HK-2 (cell line): ENCODE measurements at regions not wholly inside any gene's neighbourhood (a gene's known extent, or its start where the extent isn't known, plus 50 kb on each side); places are given as distances from the start of the nearest gene placed in this dataset.
"Not testable (repeated sequence)": the region's sequence is repeated elsewhere in the genome, so short reads cannot be mapped to it uniquely, and the experiment has no call there.

ENCODE experiments used
- DNase-seq: peaks from one replicate; pipeline ENCODE4 v3.0.0-alpha.2; 2018; ENCODE audit not compliant: unreplicated experiment

DNA sequence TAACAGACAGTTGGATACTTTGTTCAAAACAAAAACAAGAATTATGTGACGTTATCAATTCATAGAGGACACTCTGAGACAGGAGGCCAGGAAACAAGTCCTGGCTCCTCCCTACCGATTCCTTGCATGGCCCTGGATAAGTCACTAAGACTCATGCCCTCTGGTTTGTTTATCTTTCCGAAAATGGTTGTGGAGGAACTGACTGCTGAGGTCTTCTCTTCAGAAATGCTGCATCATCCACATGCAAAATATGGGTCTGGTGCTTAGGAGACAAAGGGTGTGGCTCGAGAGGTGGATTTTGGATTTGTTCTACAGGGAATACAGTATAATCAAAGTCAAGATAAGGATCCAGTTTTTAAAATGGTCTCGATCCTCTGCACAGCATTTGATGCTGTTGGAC lies 130.9 kb downstream of the RELL1 start:
- no peak for DNase-seq

DNA sequence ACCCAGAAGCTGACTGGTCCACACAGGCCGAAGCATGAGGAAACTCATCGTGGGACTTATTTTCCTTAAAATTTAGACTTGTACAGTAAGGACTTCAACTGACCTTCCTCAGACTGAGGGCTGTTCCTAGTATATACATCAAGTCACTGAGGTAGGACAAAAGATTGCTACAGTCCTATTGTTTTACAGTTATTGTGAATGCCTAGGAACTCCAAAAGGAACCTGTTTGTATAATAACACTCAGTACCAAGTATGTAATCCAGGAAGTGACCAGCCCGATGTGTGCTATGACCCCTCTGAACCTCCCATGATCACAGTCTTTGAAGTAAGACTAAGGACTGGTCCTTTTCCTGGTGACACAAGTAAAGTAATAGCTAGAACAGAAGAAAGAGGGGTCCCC lies 136.3 kb downstream of the RELL1 start:
- not testable (repeated sequence) for DNase-seq

DNA sequence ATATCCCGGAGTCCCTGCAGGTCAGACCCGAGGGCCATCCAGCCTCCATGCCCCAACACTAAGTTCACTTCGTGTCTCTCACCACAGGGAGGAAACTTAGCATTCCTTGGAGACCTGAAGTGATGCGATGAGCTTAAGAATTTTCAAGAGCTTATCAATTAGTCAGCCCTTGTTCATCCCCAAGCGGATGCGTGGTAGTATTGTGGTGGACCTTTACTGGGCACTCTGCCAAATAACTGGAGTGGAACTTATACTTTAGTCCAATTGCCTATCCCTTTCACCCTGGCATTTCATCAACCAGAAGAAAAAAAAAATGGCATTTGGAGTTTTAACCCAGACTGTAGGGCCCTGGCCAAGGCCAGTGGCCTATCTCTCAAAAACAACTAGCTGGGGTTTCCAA lies 137.1 kb downstream of the RELL1 start:
- peak; percentile 65 for DNase-seq

DNA sequence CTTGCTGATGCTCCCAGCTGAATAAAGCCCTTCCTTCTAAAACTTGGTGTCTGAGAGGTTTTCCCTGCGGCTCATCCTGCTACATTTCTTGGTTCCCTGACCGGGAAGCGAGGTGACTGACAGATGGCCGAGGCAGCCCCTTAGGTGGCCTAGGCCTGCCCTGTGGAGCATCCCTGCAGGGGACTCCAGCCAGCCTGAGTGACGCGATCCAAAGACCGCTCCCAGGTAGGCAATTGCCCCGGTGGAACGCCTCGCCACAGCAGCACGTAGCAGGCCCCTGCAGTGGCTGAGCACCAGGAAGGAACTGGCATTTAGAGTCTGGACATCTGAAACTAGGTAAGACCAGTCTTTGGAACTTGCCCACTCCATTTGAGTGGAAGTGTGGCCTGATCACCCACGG lies 139.6 kb downstream of the RELL1 start:
- DNase-seq: no peak

DNA sequence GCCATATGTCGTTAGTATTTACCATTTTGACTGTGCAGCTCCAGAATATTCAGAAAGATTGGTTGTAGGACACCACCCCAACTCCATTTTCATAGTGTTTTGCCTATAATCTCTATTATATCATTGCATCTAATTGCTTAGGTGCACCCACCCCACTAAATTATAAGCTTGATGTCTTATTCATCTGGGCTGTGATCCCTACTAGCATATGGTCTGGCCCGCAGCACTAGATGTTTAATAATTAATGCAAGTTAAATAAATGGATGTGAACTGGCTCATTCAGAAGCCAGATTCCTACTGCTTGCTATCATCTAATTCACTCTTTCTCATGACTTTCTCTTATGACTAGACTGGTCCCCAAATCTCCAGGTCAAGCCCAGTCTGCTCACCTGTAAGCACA lies 143.5 kb downstream of the RELL1 start:
- no peak for DNase-seq

DNA sequence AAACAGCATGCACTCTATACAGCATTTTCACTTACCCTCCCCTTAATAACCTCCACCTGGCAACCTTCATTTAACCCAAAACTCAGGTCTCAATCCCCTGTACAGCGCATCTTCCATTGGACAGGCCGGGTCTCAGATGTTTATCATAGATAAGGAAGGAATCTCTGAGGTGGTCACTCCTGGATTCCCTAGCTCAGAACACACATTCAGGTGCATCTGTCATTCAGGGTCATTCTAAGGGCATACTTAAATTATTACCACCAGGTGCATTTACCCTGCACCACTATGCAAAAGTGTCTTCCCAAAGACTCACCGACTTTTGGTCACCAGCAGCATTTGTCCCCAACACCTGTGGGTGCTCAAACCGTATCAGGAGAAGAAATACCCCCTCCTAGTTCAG lies 144.2 kb downstream of the RELL1 start:
- DNase-seq: no peak

DNA sequence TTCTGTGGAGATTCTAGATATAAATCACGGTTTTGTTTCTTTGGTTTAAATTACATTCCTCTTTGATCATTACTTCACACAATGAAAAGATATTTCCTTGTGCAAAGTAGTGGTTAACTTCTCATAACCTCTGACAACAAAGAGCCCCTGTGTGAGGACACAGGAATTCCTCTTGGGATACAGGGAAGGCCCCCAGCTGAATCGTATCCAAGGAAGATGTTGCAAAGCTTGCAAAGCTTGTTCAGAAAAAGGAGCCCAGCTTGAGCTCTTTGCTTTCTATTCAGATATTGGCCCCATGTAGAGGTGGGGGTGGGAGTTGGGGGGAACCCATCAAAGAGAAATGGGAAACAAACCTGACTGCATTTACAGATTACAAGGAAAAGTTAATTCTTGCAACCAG lies 145.7 kb downstream of the RELL1 start:
- no peak for DNase-seq

DNA sequence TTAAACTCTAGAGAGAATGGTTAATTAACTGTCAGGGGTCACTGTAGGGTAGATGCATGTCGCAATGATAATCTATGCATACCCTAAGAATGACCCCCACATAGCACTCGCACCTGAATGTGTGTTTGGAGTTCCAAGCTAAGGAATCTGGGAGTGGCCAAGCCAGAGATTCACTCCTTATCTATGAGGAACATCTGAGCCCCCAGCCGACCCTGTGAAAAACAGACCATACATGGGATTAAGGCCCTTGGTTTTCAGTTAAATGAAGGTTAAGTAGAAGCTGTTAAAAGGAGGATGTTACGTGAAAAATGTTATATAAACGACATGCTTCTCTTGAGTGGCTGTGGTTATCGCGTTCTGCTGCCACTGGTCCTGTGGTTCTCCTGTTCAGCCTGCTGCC lies 147.2 kb downstream of the RELL1 start:
- no peak for DNase-seq

DNA sequence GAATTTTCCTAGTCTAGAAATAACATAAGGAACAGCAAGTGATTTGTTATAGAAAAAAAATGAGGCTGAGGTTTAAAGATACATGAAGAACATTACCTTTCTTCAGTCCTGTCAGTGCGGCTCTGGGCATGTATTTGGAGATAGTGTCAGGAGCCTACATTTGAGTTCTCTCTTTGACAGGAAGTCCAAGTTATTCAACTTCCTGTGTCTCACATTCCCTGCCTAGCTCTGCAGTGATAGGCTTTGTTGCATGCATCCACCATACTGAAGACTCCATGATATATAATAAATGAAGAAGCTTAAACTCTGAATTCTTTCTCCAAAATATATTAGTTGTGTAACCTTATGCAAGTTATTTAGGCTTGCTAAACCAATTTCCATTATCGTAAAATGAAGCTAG lies 148.7 kb downstream of the RELL1 start:
- DNase-seq: no peak

DNA sequence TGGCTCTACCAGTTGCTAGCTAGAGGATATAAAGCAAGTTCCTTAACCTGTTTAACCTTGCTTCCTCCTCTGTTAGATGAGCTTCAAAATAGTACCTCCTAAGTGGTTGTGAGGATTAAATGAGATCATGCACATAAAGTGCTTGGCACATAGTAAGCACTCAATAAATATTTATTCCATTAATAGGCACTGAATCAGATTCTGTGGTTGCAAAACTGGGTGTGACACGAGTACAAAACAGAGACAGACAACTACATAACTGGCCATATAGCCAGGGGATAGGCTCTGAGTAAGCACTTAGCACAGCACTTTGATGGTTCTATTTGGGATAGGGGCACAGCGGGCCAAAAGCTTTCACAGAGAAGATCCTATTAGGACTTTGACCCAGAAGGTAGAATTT lies 150.3 kb downstream of the RELL1 start:
- no peak for DNase-seq

DNA sequence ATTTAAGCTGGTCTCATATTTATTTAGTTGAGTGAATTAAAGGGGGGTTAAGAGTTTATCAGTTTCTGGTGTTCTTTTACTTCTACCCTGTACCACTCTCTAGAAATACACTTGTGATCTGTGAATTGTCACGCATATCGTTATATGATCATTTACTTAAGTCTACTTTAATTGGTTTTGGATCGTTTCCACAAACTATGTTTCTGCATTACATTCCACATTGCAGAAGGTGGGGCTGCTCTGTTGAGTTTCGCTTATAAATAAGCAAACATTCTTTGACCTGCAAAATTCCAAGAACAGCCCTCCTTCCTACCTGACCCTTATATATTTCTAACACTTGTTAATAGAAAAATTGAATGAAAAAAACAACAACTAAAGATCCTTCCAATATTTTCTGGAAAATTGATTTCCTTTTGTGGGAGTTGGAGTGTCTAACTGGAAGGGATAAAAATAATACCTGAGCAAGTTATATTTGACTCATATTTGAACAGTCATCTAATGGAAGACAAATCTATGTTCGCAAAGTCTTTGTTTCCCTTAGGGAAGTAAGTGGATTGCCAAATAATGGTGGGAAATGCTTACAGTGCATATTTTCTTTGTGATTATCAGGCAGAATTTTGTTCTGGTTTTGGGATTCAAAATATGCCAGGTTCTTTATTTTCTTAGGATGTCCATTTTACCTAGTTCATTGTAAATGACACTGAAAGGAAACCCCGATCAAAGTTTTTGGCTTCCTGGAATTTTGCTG lies 152.7 kb downstream of the RELL1 start:
- DNase-seq: no peak

DNA sequence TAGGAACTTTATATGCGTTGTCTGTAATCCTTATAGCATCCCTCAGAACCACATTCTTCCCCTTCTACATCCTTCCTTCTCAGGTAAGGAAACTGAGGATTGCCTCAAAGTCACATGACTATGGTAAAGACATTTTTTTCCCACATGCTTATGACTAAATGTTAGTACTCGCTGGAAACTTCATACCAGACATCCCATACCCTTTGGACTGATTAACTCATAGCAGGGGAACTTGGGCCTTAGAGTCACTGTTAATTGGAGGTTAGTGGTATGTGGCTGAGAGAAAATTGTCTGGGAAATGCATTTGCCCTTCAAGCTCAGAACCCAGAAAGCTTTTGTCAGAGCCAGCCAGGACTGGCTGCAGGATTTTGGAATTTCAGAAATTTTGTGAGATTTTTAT lies 155.0 kb downstream of the RELL1 start:
- no peak for DNase-seq

DNA sequence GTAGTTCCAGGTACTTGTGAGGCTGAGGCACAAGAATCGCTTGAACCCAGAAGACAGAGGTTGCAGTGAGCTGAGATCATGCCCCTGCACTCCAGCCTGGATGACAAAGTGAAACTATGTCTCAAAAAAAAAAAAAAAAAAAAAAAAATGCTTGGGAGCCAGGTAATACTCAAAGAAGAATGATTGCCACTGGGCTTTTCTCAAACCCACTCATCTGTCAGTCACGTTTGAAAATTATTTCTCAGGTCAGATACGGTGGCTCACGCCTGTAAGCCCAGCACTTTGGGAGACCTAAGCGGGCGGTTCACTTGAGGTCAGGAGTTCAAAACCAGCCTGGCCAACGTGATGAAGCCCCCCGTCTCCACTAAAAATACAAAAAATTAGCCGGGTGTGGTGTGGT lies 155.7 kb downstream of the RELL1 start:
- no peak for DNase-seq

DNA sequence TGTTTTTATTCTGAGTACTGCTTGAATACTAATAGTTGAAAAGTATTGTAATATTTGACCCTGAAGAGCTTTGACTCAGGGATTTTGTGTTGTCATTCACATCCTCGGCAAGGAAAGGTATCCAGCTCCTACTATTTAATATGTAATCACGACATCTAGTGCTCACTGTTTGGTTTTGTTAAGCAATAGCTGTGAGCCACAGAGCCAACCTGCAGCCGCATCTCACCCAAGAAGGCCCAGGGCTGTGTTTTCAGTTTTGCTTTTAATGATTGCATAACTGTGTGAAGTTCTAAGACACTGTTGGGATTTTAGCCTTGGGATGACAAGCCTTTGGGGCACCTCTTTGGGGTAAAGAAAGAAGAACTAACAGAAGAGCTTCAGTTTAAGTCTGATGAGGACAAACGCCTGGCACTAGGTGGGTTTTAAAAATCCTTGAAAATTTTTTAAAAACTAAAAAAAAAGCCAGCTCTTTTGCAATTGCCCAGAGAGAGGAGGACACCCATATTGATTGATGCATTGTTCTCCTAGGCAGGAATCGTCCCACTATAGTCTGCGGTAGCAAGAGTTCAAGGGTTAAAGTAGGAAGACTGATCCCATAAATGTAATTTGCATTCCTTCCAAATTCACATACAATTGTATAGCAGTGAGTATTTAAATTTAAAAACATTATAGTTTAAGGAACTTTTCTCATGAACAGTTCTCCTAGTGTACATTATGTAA lies 157.8 kb downstream of the RELL1 start:
- no peak for DNase-seq

DNA sequence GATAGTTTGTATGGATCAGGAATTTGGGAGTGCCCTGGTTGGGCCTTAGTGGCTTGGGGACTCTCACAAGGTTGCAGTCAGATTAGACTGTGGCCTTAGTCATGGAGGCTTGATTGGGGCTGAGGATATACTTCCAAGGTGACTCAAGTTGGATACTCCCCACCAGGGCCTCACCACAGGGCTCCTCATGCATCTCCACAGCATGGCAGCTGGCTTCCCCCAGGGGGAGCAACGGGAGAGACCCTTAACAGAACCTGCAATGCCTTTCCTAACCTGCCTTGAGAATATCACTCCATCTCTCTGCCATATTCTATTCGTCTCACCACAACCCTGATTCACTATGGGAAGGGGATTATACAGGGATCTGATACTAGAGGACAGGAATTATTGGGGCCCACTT lies 161.9 kb downstream of the RELL1 start:
- DNase-seq: no peak

DNA sequence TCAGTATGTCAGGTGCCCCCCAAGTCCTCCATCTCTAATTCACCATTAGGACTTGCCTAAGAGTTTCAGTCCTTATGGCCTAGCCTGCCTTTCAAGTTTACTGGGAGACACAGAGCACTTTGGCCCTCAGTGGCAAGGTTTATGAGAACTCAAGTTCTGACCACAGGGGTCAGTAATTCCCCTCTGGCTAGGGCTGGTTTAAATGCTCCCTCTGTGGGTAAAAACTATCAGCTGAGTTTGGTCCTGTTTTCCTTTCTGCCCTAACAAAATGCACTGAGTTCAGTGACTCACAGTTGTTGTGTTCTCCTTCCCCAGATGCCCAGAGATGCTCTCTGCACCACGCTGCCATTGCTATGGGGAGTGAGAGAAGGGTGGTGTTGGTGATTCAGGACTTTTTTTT lies 163.2 kb downstream of the RELL1 start:
- DNase-seq: no peak

DNA sequence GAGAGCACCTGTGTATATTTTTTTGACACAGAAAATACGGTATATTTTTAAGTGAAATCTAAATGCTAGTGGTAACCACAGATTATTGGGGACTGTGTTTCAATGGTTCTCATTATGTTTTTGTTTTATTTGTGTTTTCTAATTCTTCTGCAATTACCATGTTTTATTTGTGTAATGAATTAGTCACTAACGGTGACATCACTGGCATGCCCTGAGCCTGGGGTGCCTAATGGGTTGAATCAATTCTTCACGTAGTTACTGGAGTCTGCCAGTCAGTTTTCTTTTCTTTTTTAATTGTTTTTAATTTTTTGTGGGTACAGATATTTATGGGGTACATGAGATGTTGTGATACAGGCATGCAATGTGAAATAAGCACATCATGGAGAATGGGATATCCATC lies 168.8 kb downstream of the RELL1 start:
- no peak for DNase-seq

DNA sequence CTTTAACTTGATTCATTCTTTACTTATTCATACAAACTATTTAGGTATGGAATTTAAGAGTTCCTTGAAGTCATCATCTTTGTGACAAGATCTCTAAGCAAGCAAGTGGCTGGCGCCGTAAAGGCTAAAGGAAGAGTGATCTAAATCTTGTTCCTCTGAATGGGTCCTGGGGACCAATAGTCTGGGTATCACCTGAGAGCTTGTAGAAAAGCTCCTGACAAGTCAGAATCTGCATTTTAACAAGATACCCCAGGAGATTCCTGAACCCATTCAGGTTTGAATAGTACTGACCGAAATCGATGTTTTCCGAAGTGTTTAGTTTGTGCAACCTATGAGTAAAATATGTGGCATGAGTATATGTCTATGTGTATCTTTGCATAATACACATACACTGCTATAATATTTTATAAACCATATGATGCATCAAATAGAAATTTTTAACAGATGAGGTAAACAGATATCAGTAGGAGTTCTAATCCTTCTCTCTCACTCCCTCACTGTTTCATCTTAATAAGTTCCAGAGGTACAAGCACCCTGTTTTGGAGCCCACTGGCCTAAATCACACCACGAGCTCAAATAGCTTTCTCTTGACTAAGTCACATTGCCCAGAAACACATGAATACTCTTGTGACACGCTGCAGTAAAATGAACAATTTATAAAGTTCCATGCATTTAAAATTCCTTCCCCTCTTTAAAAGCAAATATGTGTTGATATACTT lies 170.0 kb downstream of the RELL1 start:
- DNase-seq: no peak

DNA sequence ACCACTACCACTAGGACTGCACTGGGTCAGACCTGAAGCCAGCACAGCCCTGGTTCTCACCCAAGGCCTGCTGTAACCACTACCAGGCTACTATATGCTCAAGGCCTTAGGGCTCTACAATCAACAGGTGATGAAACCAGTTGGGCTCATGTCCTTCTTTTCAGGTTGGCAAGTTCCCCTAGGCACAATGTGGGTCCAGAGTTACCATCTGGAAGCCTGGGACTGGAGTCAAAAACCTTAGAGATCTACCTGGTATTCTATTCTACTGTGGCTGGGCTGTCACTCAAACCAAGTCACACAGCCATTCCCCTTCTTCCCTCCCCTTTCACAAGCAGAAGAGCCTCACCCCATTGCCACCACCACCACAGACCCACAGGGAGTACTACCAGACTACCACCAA lies 175.6 kb downstream of the RELL1 start:
- DNase-seq: no peak

DNA sequence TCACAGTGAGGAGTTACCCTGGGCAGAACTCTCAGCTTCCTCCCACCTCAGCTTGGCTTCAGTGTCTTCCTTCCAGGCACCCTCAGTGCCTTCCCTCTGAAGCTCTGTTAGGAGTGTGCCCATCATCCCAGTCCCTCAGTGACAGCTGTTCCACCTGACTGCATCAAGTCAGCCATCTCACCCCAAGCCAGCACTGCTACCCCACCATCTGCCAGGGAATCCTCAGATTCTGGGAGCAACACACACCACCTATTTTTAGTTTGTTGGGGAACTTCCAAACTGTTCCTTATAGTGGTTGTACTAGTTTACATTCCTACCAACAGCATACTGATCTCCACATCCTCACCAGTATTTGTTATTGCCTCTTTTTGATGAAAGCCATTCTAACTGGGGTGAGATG lies 182.9 kb downstream of the RELL1 start:
- DNase-seq: no peak

DNA sequence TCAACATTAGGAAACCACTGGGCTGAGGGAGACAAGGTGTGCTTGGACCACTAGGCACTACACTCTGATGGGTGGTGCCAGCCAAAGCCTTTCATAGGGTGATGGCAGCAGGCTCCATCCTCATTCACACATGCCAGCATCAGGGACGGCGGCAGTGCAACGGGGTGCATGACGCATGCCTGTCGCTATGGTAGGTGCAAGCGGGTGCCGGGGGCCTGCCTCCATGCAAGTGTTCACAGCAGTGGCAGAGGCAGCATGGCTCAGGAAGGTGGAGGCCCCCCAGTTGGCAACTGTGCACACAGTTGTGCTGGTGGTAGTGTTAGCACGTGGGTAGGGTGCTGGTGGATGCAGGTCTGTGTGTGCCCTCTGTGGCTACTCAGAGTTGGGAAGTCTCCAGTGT lies 184.1 kb downstream of the RELL1 start:
- no peak for DNase-seq
